ENCODE measurements at regions not wholly inside any gene's neighbourhood (a gene's known extent, or its start where the extent isn't known, plus 50 kb on each side); places are given as distances from the start of the nearest gene placed in this dataset.

DNA sequence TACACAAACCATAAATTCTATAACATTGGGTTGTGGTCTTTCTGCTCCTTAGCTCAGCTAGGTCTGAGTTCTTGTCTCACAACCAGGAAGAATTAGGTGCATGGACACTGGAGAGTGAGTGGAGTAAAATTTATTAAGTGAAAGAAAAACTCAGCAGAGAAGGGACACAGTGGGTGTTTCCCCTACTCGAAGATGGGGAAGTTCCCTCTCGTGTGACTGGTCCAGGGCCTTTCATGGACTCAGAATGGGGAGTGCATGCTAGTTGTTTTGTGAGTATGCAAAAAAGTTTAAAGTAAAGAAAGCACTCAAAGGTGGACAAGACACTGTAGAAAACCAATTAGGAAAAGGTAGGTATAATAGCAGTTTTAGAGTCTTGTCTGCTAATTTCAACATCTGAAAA lies 215.5 kb upstream of the RORA start:
- 63 to 65% methylated on average over 2 of the region's 2 CpGs for WGBS, 2 donors
- no peaks in the 10 kb centered on the region for H3K27me3 ChIP-seq (ENCODE audit: control insufficient read depth in 3 of 3, insufficient read depth in 3 of 3, low read length in 2 of 3)
- H3K9me3 ChIP-seq (ENCODE audit: control insufficient read depth in 4 of 4, insufficient read depth in 3 of 4, low read length in 3 of 4) = peaks cover 0 to 2% (median 0%) of the 10 kb centered on the region in 4 donors
- no peaks in the 10 kb centered on the region for H3K36me3 ChIP-seq (ENCODE audit: control insufficient read depth in 4 of 4, insufficient read depth in 4 of 4, low read length in 4 of 4)
- H3K4me1 ChIP-seq (ENCODE audit: control insufficient read depth in 5 of 5, insufficient read depth in 5 of 5, low read length in 5 of 5) = no peaks in the 10 kb centered on the region
- ATAC-seq (ENCODE audit: insufficient read depth, low FRiP score) (no peak), DNase-seq (no peak)
- no peak overlapping the region for H3K27ac ChIP-seq (ENCODE audit: low read depth in 1 of 2, low read length in 1 of 2)
- H3K4me3 ChIP-seq = no peak overlapping the region
- no peak overlapping the region for H3K9ac ChIP-seq (ENCODE audit: insufficient read depth in 1 of 2, low read length in 2 of 2)
- TF ChIP-seq, protein P1, sequence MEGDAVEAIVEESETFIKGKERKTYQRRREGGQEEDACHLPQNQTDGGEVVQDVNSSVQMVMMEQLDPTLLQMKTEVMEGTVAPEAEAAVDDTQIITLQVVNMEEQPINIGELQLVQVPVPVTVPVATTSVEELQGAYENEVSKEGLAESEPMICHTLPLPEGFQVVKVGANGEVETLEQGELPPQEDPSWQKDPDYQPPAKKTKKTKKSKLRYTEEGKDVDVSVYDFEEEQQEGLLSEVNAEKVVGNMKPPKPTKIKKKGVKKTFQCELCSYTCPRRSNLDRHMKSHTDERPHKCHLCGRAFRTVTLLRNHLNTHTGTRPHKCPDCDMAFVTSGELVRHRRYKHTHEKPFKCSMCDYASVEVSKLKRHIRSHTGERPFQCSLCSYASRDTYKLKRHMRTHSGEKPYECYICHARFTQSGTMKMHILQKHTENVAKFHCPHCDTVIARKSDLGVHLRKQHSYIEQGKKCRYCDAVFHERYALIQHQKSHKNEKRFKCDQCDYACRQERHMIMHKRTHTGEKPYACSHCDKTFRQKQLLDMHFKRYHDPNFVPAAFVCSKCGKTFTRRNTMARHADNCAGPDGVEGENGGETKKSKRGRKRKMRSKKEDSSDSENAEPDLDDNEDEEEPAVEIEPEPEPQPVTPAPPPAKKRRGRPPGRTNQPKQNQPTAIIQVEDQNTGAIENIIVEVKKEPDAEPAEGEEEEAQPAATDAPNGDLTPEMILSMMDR (IDR thresholded peaks at IDR 0.05; ENCODE audit: control extremely low read depth, extremely low read depth) = no peak

DNA sequence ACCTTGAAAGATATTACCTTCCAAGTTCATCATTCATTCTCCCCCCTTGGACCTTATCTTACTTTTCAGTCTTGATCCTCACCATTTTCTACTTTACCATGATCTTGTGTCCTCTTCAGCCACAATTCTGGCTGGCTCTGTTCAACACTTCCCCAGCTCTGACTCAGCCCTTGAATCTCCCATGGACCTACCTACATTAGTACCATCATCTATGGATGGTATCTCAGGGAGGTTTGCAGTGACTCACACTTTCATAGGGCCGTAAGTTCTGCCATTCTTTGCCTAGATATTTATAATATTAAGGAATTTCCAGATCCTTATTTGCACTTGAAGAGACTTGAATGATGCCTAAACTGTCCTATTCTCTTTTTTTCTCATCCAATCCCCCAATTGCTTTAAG lies 213.7 kb upstream of the RORA start:
- TF ChIP-seq, protein P1 (IDR thresholded peaks at IDR 0.05; ENCODE audit: control extremely low read depth, extremely low read depth) = no peak

DNA sequence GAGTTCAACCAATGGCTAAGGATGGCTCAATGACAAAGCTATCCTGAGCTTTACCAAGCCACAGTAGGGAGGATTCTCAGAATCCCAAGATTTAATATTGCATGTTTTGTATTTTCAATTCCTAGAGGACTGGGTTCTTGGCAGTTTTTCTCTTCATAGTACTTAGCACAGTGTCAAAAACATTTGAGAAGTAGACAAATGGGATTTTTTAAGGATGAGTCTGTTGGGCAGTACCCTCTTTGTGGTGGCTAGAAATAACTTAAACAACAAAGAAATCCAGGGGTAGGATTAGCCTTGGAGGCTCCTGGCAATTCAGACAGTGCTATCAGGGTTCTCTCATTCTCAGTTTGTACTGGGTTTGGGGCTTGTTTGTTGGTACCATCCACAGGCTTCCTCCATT lies 212.8 kb upstream of the RORA start:
- no peak for DNase-seq
- no peaks in the 10 kb centered on the region for H3K36me3 ChIP-seq (ENCODE audit: control insufficient read depth in 4 of 4, insufficient read depth in 4 of 4, low read length in 4 of 4)
- no peak overlapping the region for H3K9ac ChIP-seq (ENCODE audit: insufficient read depth in 1 of 2, low read length in 2 of 2)
- H3K9me3 ChIP-seq (ENCODE audit: control insufficient read depth in 4 of 4, insufficient read depth in 3 of 4, low read length in 3 of 4) = no peaks in the 10 kb centered on the region
- H3K27me3 ChIP-seq (ENCODE audit: control insufficient read depth in 3 of 3, insufficient read depth in 3 of 3, low read length in 2 of 3) = no peaks in the 10 kb centered on the region
- no peak for ATAC-seq (ENCODE audit: insufficient read depth, low FRiP score)
- TF ChIP-seq, protein P1 (IDR thresholded peaks at IDR 0.05; ENCODE audit: control extremely low read depth, extremely low read depth) = no peak
- no peak overlapping the region for H3K4me3 ChIP-seq
- H3K27ac ChIP-seq (ENCODE audit: low read depth in 1 of 2, low read length in 1 of 2) = no peak overlapping the region
- no peaks in the 10 kb centered on the region for H3K4me1 ChIP-seq (ENCODE audit: control insufficient read depth in 5 of 5, insufficient read depth in 5 of 5, low read length in 5 of 5)

More for the DNA sequence above, 213.7 kb upstream of the RORA start:
- H3K4me1 ChIP-seq (ENCODE audit: control insufficient read depth in 5 of 5, insufficient read depth in 5 of 5, low read length in 5 of 5) = no peaks in the 10 kb centered on the region
- H3K27me3 ChIP-seq (ENCODE audit: control insufficient read depth in 3 of 3, insufficient read depth in 3 of 3, low read length in 2 of 3) = no peaks in the 10 kb centered on the region
- WGBS, 2 donors = 90 to 100% methylated on average over 1 of the region's 1 CpG
- no peak for DNase-seq
- H3K9ac ChIP-seq (ENCODE audit: insufficient read depth in 1 of 2, low read length in 2 of 2) = no peak overlapping the region
- H3K9me3 ChIP-seq (ENCODE audit: control insufficient read depth in 4 of 4, insufficient read depth in 3 of 4, low read length in 3 of 4) = no peaks in the 10 kb centered on the region
- no peak for ATAC-seq (ENCODE audit: insufficient read depth, low FRiP score)
- H3K36me3 ChIP-seq (ENCODE audit: control insufficient read depth in 4 of 4, insufficient read depth in 4 of 4, low read length in 4 of 4) = no peaks in the 10 kb centered on the region
- H3K4me3 ChIP-seq = no peak overlapping the region
- no peak overlapping the region for H3K27ac ChIP-seq (ENCODE audit: low read depth in 1 of 2, low read length in 1 of 2)

DNA sequence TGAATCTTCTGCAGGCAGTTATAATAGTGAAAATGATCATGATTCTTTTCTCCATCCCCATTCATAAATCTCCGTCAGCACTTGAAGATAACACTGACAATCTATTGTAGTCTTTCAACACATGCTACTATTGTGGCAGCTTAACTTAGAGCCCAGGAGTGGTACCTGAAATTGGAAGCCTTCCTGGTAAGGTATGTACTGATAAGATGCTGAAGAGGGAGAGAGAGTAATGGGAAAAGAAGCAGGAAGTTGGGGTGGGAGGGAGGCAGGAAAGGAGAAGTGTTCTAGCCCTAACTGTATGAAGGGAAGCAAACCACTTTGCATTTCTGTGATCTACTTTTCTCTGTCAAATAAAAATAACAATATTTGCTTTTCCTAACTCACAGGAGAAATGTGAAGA lies 197.4 kb upstream of the RORA start:
- Histone ChIP-seq H3K27me3 (ENCODE audit: control insufficient read depth in 3 of 3, insufficient read depth in 3 of 3, low read length in 2 of 3) (no peaks in the 10 kb centered on the region), H3K27ac (ENCODE audit: low read depth in 1 of 2, low read length in 1 of 2) (no peak overlapping the region), H3K36me3 (ENCODE audit: control insufficient read depth in 4 of 4, insufficient read depth in 4 of 4, low read length in 4 of 4) (no peaks in the 10 kb centered on the region), H3K4me1 (ENCODE audit: control insufficient read depth in 5 of 5, insufficient read depth in 5 of 5, low read length in 5 of 5) (peaks cover 0 to 1% (median 0%) of the 10 kb centered on the region in 5 donors), H3K9ac (ENCODE audit: insufficient read depth in 1 of 2, low read length in 2 of 2) (no peak overlapping the region), H3K9me3 (ENCODE audit: control insufficient read depth in 4 of 4, insufficient read depth in 3 of 4, low read length in 3 of 4) (no peaks in the 10 kb centered on the region), H3K4me3 (no peak overlapping the region)
- DNase-seq = peak in 1 of 3 donors; percentile 12
- TF ChIP-seq, protein P1 (IDR thresholded peaks at IDR 0.05; ENCODE audit: control extremely low read depth, extremely low read depth) = no peak
- WGBS, 2 donors = 32 to 42% methylated on average over 1 of the region's 1 CpG
- ATAC-seq (ENCODE audit: insufficient read depth, low FRiP score) = no peak

Data from lung (tissue), 11 donors.